ENCODE measurements at regions not wholly inside any gene's neighbourhood (a gene's known extent, or its start where the extent isn't known, plus 50 kb on each side); places are given as distances from the start of the nearest gene placed in this dataset.

- Histone ChIP-seq H3K27ac (ENCODE audit: low read length) (no peak overlapping the region), H3K4me2 (ENCODE audit: insufficient read depth, low read length) (no peak overlapping the region), H3K36me3 (ENCODE audit: insufficient read depth, low read length) (no peaks in the 10 kb centered on the region), H3K79me2 (ENCODE audit: insufficient read depth, low read length) (no peaks in the 10 kb centered on the region), H3K27me3 (ENCODE audit: insufficient read depth, low read length, poor library complexity) (no peaks in the 10 kb centered on the region), H3K9me3 (ENCODE audit: insufficient read depth, low read length, severe bottlenecking) (no peaks in the 10 kb centered on the region), H3K9ac (ENCODE audit: low read depth, low read length) (no peak overlapping the region), H2AFZ (ENCODE audit: low read depth, low read length) (no peak overlapping the region), H4K20me1 (ENCODE audit: insufficient read depth, low read length) (peaks cover 6% of the 10 kb centered on the region), H3K4me3 (ENCODE audit: low read depth in 1 of 2, low read length in 2 of 2) (no peak overlapping the region), H3K4me1 (ENCODE audit: insufficient read depth, low read length) (no peaks in the 10 kb centered on the region)
- DNase-seq (no peak), ATAC-seq (ENCODE audit: insufficient read depth, low read depth) (no peak)
- TF ChIP-seq, protein P1, sequence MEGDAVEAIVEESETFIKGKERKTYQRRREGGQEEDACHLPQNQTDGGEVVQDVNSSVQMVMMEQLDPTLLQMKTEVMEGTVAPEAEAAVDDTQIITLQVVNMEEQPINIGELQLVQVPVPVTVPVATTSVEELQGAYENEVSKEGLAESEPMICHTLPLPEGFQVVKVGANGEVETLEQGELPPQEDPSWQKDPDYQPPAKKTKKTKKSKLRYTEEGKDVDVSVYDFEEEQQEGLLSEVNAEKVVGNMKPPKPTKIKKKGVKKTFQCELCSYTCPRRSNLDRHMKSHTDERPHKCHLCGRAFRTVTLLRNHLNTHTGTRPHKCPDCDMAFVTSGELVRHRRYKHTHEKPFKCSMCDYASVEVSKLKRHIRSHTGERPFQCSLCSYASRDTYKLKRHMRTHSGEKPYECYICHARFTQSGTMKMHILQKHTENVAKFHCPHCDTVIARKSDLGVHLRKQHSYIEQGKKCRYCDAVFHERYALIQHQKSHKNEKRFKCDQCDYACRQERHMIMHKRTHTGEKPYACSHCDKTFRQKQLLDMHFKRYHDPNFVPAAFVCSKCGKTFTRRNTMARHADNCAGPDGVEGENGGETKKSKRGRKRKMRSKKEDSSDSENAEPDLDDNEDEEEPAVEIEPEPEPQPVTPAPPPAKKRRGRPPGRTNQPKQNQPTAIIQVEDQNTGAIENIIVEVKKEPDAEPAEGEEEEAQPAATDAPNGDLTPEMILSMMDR (IDR thresholded peaks at IDR 0.05; ENCODE audit: borderline replicate concordance, extremely low read depth, low read length, poor library complexity, severe bottlenecking): no peak
- no peak for TF ChIP-seq EZH2 (IDR thresholded peaks at IDR 0.05; ENCODE audit: borderline replicate concordance, low read depth, low read length, severe bottlenecking)
Measured at GRCh38 chr15:69666921-69667811, 214.5 kb downstream of the RPLP1 start.

- Histone ChIP-seq H3K36me3 (ENCODE audit: insufficient read depth, low read length) (no peaks in the 10 kb centered on the region), H3K4me2 (ENCODE audit: insufficient read depth, low read length) (no peak overlapping the region), H3K9ac (ENCODE audit: low read depth, low read length) (no peak overlapping the region), H4K20me1 (ENCODE audit: insufficient read depth, low read length) (peaks cover 6% of the 10 kb centered on the region), H3K79me2 (ENCODE audit: insufficient read depth, low read length) (no peaks in the 10 kb centered on the region), H3K4me1 (ENCODE audit: insufficient read depth, low read length) (no peaks in the 10 kb centered on the region), H2AFZ (ENCODE audit: low read depth, low read length) (no peak overlapping the region), H3K27me3 (ENCODE audit: insufficient read depth, low read length, poor library complexity) (no peaks in the 10 kb centered on the region), H3K4me3 (ENCODE audit: low read depth in 1 of 2, low read length in 2 of 2) (no peak overlapping the region), H3K9me3 (ENCODE audit: insufficient read depth, low read length, severe bottlenecking) (no peaks in the 10 kb centered on the region), H3K27ac (ENCODE audit: low read length) (no peak overlapping the region)
- ATAC-seq (ENCODE audit: insufficient read depth, low read depth) (peak; percentile 58), DNase-seq (peak; percentile 5)
- TF ChIP-seq EZH2 (IDR thresholded peaks at IDR 0.05; ENCODE audit: borderline replicate concordance, low read depth, low read length, severe bottlenecking): no peak
- TF ChIP-seq, protein P1 (IDR thresholded peaks at IDR 0.05; ENCODE audit: borderline replicate concordance, extremely low read depth, low read length, poor library complexity, severe bottlenecking): no peak
Measured at GRCh38 chr15:69668039-69668705, 215.6 kb downstream of the RPLP1 start.

DNA sequence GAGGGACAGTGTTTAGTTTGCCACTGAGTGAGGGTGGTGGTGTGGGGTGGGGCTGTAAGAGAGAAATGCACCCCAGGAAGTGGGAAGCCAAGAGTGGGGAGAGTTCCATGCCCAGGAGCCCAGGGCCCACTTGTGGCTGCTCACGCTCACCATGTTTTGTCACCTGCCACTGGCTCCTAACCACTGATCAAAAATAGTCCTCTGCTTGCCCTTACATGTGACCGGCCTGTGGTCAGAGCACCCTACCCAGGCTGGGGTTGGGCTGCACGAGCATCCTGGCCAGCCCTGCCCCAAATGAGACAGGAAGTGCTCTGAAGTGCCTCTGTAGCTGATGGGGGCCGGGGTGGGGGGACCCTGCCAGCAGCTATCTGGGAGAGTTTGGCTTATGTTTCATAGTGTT is 216.3 kb downstream of the RPLP1 start:
- TF ChIP-seq, protein P1 (IDR thresholded peaks at IDR 0.05; ENCODE audit: borderline replicate concordance, extremely low read depth, low read length, poor library complexity, severe bottlenecking): no peak
- no peak for TF ChIP-seq EZH2 (IDR thresholded peaks at IDR 0.05; ENCODE audit: borderline replicate concordance, low read depth, low read length, severe bottlenecking)
- H3K27ac ChIP-seq (ENCODE audit: low read length): no peak overlapping the region
- H3K4me2 ChIP-seq (ENCODE audit: insufficient read depth, low read length): no peak overlapping the region
- H3K4me3 ChIP-seq (ENCODE audit: low read depth in 1 of 2, low read length in 2 of 2): no peak overlapping the region
- H3K79me2 ChIP-seq (ENCODE audit: insufficient read depth, low read length): no peaks in the 10 kb centered on the region
- DNase-seq (peak; percentile 6), ATAC-seq (ENCODE audit: insufficient read depth, low read depth) (peak; percentile 44; the same call in 2 of the 3 replicates)
- H3K4me1 ChIP-seq (ENCODE audit: insufficient read depth, low read length): no peaks in the 10 kb centered on the region
- no peak overlapping the region for H3K9ac ChIP-seq (ENCODE audit: low read depth, low read length)
- no peaks in the 10 kb centered on the region for H3K27me3 ChIP-seq (ENCODE audit: insufficient read depth, low read length, poor library complexity)
- H4K20me1 ChIP-seq (ENCODE audit: insufficient read depth, low read length): peaks cover 6% of the 10 kb centered on the region
- H3K9me3 ChIP-seq (ENCODE audit: insufficient read depth, low read length, severe bottlenecking): no peaks in the 10 kb centered on the region
- no peak overlapping the region for H2AFZ ChIP-seq (ENCODE audit: low read depth, low read length)
- H3K36me3 ChIP-seq (ENCODE audit: insufficient read depth, low read length): no peaks in the 10 kb centered on the region
